IMR-90 (cell line): ENCODE measurements at regions not wholly inside any gene's neighbourhood (a gene's known extent, or its start where the extent isn't known, plus 50 kb on each side); places are given as distances from the start of the nearest gene placed in this dataset.

ENCODE experiments used
- ATAC-seq: fragments of 200-7000 bp; cut with Tn5 transposase; 2 replicates; pipeline ENCODE4 v1.9.1; 2020; ENCODE audit warnings: low read depth, mild to moderate bottlenecking, moderate library complexity
- BruUV-seq: library from RNA; stranded (reverse); fragments of 400-500 nt; replicated peaks from 2 replicates; lab custom pipeline; 2021; lab: Mats Ljungman, UMichigan
- CTCF ChIA-PET: fragments of 300-600 bp; formaldehyde crosslinking; extraction: SDS; loops from one replicate; lab custom pipeline; 2021; ENCODE audit warnings: antibody characterized with exemption; lab: Yijun Ruan, JAX
- POLR2A ChIA-PET: fragments of 300-600 bp; sonication (Branson Sonifier 250); formaldehyde crosslinking; loops from one replicate; lab custom pipeline; 2022; ENCODE audit warnings: antibody characterized with exemption; ENCODE audit not compliant: unreplicated experiment; lab: Charles Lee
- DNase-seq: peaks from one replicate; pipeline ENCODE4 v3.0.0; 2013
- H2AFZ ChIP-seq: replicated peaks from 2 replicates; pipeline ENCODE3; 2013; ENCODE audit warnings: low read length, mild to moderate bottlenecking; ENCODE audit not compliant: poor library complexity
- H2AK5ac ChIP-seq: 2 replicates; pipeline ENCODE4 v1.6.1; 2013; ENCODE audit warnings: low read depth, low read length, inconsistent platforms
- H2AK9ac ChIP-seq: replicated peaks from 2 replicates; pipeline ENCODE3; 2013; ENCODE audit warnings: mild to moderate bottlenecking, low read depth, low read length, moderate library complexity; ENCODE audit not compliant: poor library complexity
- H2BK120ac ChIP-seq: 2 replicates; pipeline ENCODE4 v1.6.1; 2013; ENCODE audit warnings: low read depth, low read length, inconsistent platforms
- H2BK15ac ChIP-seq: 3 replicates; pipeline ENCODE4 v1.6.1; 2013; ENCODE audit warnings: low read depth, low read length, inconsistent platforms
- H2BK20ac ChIP-seq: 2 replicates; pipeline ENCODE4 v1.6.1; 2013; ENCODE audit warnings: low read depth, mild to moderate bottlenecking, inconsistent platforms, low read length, moderate library complexity
- H2BK5ac ChIP-seq: 2 replicates; pipeline ENCODE4 v1.6.1; 2013; ENCODE audit warnings: mild to moderate bottlenecking, low read depth, low read length, inconsistent platforms; ENCODE audit not compliant: poor library complexity, severe bottlenecking
- H3K14ac ChIP-seq: replicated peaks from 2 replicates; pipeline ENCODE4 v1.6.1; 2013; ENCODE audit warnings: low read depth, low read length, inconsistent platforms
- H3K18ac ChIP-seq: 2 replicates; pipeline ENCODE4 v1.6.1; 2013; ENCODE audit warnings: low read depth, low read length, control low read depth
- H3K23ac ChIP-seq: 2 replicates; pipeline ENCODE4 v1.6.1; 2013; ENCODE audit warnings: low read depth, low read length, inconsistent platforms
- H3K27ac ChIP-seq: 2 replicates; pipeline ENCODE4 v1.5.1; 2013; ENCODE audit warnings: mild to moderate bottlenecking, control low read depth, low read length; ENCODE audit not compliant: insufficient read depth
- H3K27me3 ChIP-seq: 2 replicates; pipeline ENCODE4 v1.6.1; 2013; ENCODE audit warnings: low read length; ENCODE audit not compliant: control insufficient read depth, insufficient read depth
- H3K36me3 ChIP-seq: 2 replicates; pipeline ENCODE4 v1.6.1; 2013; ENCODE audit warnings: low read length, mixed read lengths; ENCODE audit not compliant: control insufficient read depth, insufficient read depth
- H3K4ac ChIP-seq: 2 replicates; pipeline ENCODE4 v1.6.1; 2013; ENCODE audit warnings: low read depth, low read length, inconsistent platforms
- H3K4me1 ChIP-seq: 2 replicates; pipeline ENCODE4 v1.6.1; 2013; ENCODE audit warnings: low read length, mixed read lengths; ENCODE audit not compliant: control insufficient read depth, insufficient read depth
- H3K4me2 ChIP-seq: 2 replicates; pipeline ENCODE4 v1.6.1; 2013; ENCODE audit warnings: low read depth, mild to moderate bottlenecking, control low read depth, low read length, moderate library complexity
- H3K4me3 ChIP-seq: 2 replicates; pipeline ENCODE4 v1.5.1; 2013; ENCODE audit warnings: low read depth, mild to moderate bottlenecking, control low read depth, low read length, moderate library complexity; ENCODE audit not compliant: insufficient read depth
- H3K56ac ChIP-seq: 2 replicates; pipeline ENCODE4 v1.6.1; 2013; ENCODE audit warnings: low read length, inconsistent platforms; ENCODE audit not compliant: insufficient read depth; ENCODE audit errors: extremely low read depth
- H3K79me1 ChIP-seq, 2 experiments: 2 replicates each; pipeline ENCODE4 v1.6.1; 2013; ENCODE audit warnings: low read length in 2 of 2, inconsistent platforms in 1 of 2, low read depth in 1 of 2
- H3K9ac ChIP-seq: 2 replicates; pipeline ENCODE4 v1.6.1; 2013; ENCODE audit warnings: low read depth, low read length, control low read depth
- H3K9me1 ChIP-seq: 2 replicates; pipeline ENCODE4 v1.6.1; 2013; ENCODE audit warnings: low read length, inconsistent platforms; ENCODE audit not compliant: insufficient read depth
- H3K9me3 ChIP-seq: 2 replicates; pipeline ENCODE4 v1.6.1; 2013; ENCODE audit warnings: low read length; ENCODE audit not compliant: control insufficient read depth, insufficient read depth
- H4K20me1 ChIP-seq: 2 replicates; pipeline ENCODE4 v1.6.1; 2013; ENCODE audit warnings: low read length, inconsistent platforms; ENCODE audit not compliant: insufficient read depth
- H4K5ac ChIP-seq: 2 replicates; pipeline ENCODE4 v1.6.1; 2013; ENCODE audit warnings: mild to moderate bottlenecking, low read depth, low read length, control low read depth
- H4K8ac ChIP-seq, 2 experiments: 2 replicates each; pipeline ENCODE4 v1.6.1; 2013; ENCODE audit warnings: low read depth in 2 of 2, low read length in 2 of 2, control low read depth in 1 of 2, inconsistent platforms in 1 of 2
- H4K91ac ChIP-seq: 2 replicates; pipeline ENCODE4 v1.6.1; 2013; ENCODE audit warnings: low read depth, low read length, inconsistent platforms; ENCODE audit not compliant: insufficient read depth
- CEBPB ChIP-seq: IDR thresholded peaks from 2 replicates; pipeline ENCODE4 v1.6.1; 2012; ENCODE audit warnings: low read depth, low read length, improper control_type of control experiment
- CHD1 ChIP-seq: IDR thresholded peaks from 2 replicates; pipeline ENCODE4 v1.6.1; 2012; ENCODE audit warnings: low read depth, low read length, improper control_type of control experiment
- CTCF ChIP-seq: conservative IDR thresholded peaks from 2 replicates; pipeline ENCODE4 v1.5.1; 2012; ENCODE audit warnings: mild to moderate bottlenecking, low read depth, low read length, improper control_type of control experiment
- ELK1 ChIP-seq: fragments of 150-350 bp; IDR thresholded peaks from 2 replicates; pipeline ENCODE4 v1.6.1; 2016; ENCODE audit warnings: low read depth, mild to moderate bottlenecking, low read length, moderate library complexity, borderline replicate concordance
- MAZ ChIP-seq: IDR thresholded peaks from 2 replicates; pipeline ENCODE4 v1.6.1; 2012; ENCODE audit warnings: low read depth, mild to moderate bottlenecking, low read length, improper control_type of control experiment, moderate library complexity, borderline replicate concordance
- POLR2A ChIP-seq: IDR thresholded peaks from 2 replicates; pipeline ENCODE4 v1.6.1; 2012; ENCODE audit warnings: mild to moderate bottlenecking, low read depth, low read length
- RCOR1 ChIP-seq: IDR thresholded peaks from 2 replicates; pipeline ENCODE4 v1.6.1; 2012; ENCODE audit warnings: mild to moderate bottlenecking, low read length, improper control_type of control experiment; ENCODE audit not compliant: insufficient replicate concordance
- SMC3 ChIP-seq: fragments of 150-350 bp; IDR thresholded peaks from 2 replicates; pipeline ENCODE4 v1.6.1; 2016; ENCODE audit warnings: low read depth, mild to moderate bottlenecking, antibody characterized with exemption, low read length, moderate library complexity
- WGBS, 2 experiments: methylation state at CpG; one replicate each; pipeline versions ENCODE4 v1.1.5 to v1.1.7; 2013; ENCODE audit warnings: missing lambda C conversion rate in 2 of 2; ENCODE audit not compliant: insufficient read length in 1 of 2; ENCODE audit errors: extremely low coverage in 2 of 2; 5-methylcytosine and 5-hydroxymethylcytosine counted together
- dilution Hi-C: fragments of 300-500 bp; cut with HindIII; formaldehyde crosslinking; loops from one replicate; pipeline ENCODE4 v1.14.3; 2018; ENCODE audit warnings: low sequenced_read_pairs; ENCODE audit not compliant: unreplicated experiment
- in situ Hi-C: fragments of 300-500 bp; cut with MboI; formaldehyde crosslinking; loops from 3 replicates; pipeline ENCODE4 v1.14.3; 2019; ENCODE audit warnings: low sequenced_read_pairs, inconsistent platforms, mixed read lengths
- intact Hi-C: fragments of 100-400 bp; cut with micrococcal nuclease; formaldehyde crosslinking; loops from 2 replicates; pipeline ENCODE4 v1.10.0; 2022
- TF ChIP-seq, protein P1 (sequence below): fragments of 150-350 bp; IDR thresholded peaks from 2 replicates; pipeline ENCODE4 v1.6.1; 2017; ENCODE audit warnings: mild to moderate bottlenecking, antibody characterized with exemption, low read length, low read depth

- Histone ChIP-seq H3K27ac (no peak overlapping the region), H4K91ac (no peak overlapping the region), H3K9ac (no peak overlapping the region), H3K4me2 (no peak overlapping the region), H3K27me3 (no peaks in the 10 kb centered on the region), H3K79me1 (no peaks in the 10 kb centered on the region), H3K4me1 (no peaks in the 10 kb centered on the region), H2BK20ac (no peak overlapping the region; the same call in 1 of the 2 replicates), H4K8ac (no peak overlapping the region), H4K20me1 (no peaks in the 10 kb centered on the region), H3K23ac (no peak overlapping the region), H3K4ac (no peak overlapping the region), H2AK5ac (no peak overlapping the region), H3K56ac (no peak overlapping the region), H3K36me3 (no peaks in the 10 kb centered on the region), H2BK15ac (no peak overlapping the region), H3K9me3 (peaks cover 9% of the 10 kb centered on the region), H2BK5ac (no peak overlapping the region), H3K18ac (no peak overlapping the region), H3K9me1 (peaks cover 2% of the 10 kb centered on the region; the same call in 1 of the 2 replicates), H2AFZ (no peak overlapping the region), H2BK120ac (no peak overlapping the region), H2AK9ac (no peak overlapping the region), H3K4me3 (no peak overlapping the region), H4K5ac (no peak overlapping the region), H3K14ac (no peak overlapping the region)
- BruUV-seq: no TSS peak
- intact Hi-C loops: no loop called here
- ATAC-seq (no peak), DNase-seq (no peak)
- ChIA-PET POLR2A (no interaction called here), CTCF (interaction anchor here (0.6 kb wide), 1 partner anchor 28 kb away, joined by 3 read pairs; no protein-coding TSS in a partner anchor)
- dilution Hi-C loops: no loop called here
- 70% methylated on average over 2 of the region's 12 CpGs; no CpG with 5 or more reads in 1 of the 2 experiments for WGBS, 2 experiments
- in situ Hi-C loops: no loop called here
- TF ChIP-seq CEBPB (no peak), SMC3 (no peak), CTCF (no peak), ELK1 (no peak), CHD1 (no peak), POLR2A (no peak), RCOR1 (no peak), MAZ (no peak)
- TF ChIP-seq, protein P1, sequence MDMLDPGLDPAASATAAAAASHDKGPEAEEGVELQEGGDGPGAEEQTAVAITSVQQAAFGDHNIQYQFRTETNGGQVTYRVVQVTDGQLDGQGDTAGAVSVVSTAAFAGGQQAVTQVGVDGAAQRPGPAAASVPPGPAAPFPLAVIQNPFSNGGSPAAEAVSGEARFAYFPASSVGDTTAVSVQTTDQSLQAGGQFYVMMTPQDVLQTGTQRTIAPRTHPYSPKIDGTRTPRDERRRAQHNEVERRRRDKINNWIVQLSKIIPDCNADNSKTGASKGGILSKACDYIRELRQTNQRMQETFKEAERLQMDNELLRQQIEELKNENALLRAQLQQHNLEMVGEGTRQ: no peak
Measured at GRCh38 chr1:218751208-218751948, 406.2 kb downstream of the TGFB2 start.
